NCI-H1417 treated with DMSO at 0.1 percent for 48 hours (cell line): ENCODE measurements at regions not wholly inside any gene's neighbourhood (a gene's known extent, or its start where the extent isn't known, plus 50 kb on each side); places are given as distances from the start of the nearest gene placed in this dataset.

ENCODE experiments used
- DNase-seq: peaks from one replicate; lab custom pipeline; 2025; lab: John Stamatoyannopoulos, UW

- no peak for DNase-seq
These were observed 56.1 kb upstream of the NKAIN2 start for GRCh38 chr6:123747515-123747914.

- no peak for DNase-seq
These were observed 57.8 kb upstream of the NKAIN2 start for GRCh38 chr6:123745895-123746294.

- no peak for DNase-seq
These were observed 58.8 kb upstream of the NKAIN2 start for GRCh38 chr6:123744840-123745239.

GRCh38 chr6:123742626-123743025 lies 61.0 kb upstream of the NKAIN2 start:
- DNase-seq = no peak

GRCh38 chr6:123733180-123733579 lies 70.5 kb upstream of the NKAIN2 start:
- no peak for DNase-seq

GRCh38 chr6:123716506-123716905 lies 79.8 kb upstream of the TRDN start:
- DNase-seq = no peak

- DNase-seq = peak; percentile 31
These were observed 78.5 kb upstream of the TRDN start for GRCh38 chr6:123715006-123715863.

GRCh38 chr6:123712831-123713230 lies 76.1 kb upstream of the TRDN start:
- DNase-seq = no peak

GRCh38 chr6:123702943-123703342 lies 66.2 kb upstream of the TRDN start:
- DNase-seq = no peak

GRCh38 chr6:123687864-123688263 lies 51.1 kb upstream of the TRDN start:
- DNase-seq = no peak
